ENCODE measurements at regions not wholly inside any gene's neighbourhood (a gene's known extent, or its start where the extent isn't known, plus 50 kb on each side); places are given as distances from the start of the nearest gene placed in this dataset.
"Not testable (repeated sequence)": the region's sequence is repeated elsewhere in the genome, so short reads cannot be mapped to it uniquely, and the experiment has no call there.

DNA sequence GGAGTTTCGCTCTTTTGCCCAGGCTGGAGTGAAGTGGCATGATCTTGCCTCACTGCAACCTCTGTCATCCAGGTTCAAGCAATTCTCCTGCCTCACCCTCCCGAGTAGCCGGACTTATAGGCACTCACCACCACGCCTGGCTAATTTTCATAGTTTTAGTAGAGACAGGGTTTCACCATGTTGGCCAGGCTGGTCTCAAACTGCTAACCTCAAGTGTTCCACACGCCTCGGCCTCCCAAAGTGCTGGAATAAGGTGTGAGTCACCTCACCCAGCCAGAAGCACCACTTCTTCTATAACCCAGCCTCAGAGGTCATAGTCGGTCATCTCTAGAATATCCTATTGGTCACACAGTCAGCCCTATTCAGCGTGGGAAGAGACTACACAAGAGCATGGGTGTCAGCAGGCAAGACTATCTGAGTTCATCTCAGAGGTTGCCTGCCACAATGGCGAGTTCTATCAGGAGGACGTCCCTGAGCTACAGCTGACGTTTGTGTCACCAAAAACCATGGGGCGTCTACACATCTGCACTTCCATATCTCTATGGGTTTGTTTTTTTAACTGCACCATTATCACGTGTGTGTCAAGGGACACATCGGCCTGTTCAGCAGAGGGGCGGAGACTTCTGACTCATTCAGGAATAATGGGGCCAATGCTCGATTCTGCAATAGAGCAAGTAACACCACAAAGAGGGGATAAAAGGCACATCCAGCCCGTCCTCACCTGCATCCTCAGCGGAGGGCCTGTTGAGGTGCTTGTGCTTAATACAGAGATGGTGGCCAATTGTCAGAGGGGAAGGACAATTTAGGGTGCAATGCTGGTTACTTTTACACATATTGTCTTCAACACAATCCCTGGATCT, 256.3 kb upstream of the IRF2BP2 start:
- DNase-seq (ENCODE audit: low read depth): no peak

DNA sequence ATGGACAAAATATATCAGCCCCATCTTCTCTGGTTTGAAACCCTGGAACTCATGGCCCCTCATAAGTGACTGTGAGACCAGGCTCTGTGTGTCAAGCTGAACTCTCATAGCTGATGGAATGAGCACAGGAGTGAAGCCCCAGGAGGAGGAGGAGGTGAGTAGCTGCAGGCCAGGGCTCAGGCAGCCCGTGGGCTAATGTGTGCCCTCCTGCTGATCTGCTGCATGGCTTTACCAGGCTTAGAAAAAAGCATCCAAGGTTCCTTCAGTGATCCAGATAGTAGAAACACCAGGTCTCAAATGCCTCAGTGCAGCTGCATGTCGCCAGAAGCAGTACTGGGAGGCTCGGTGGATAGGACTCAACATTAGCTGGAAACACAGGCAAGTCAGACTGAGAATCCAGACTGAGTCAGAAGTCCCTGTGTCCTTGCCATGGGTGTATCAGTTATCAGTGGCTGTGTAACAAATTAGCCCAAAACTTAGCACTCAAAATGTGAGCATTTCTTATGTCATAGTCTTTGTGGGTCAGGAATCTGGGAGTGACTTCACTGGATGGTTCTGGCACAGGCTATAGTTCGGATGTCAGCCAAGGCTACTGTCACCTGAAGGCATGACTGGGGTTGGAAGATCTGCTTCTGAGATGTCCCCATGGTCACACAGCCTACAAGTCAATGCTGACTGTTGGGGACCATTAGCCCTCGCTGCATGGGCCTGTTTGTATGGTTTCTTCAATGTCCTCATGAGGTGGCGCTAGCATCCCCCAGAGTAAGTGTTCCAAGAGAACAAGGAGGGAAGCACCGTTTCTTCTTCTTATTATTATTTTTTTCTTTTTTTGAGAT, 255.4 kb upstream of the IRF2BP2 start:
- DNase-seq (ENCODE audit: low read depth): no peak

DNA sequence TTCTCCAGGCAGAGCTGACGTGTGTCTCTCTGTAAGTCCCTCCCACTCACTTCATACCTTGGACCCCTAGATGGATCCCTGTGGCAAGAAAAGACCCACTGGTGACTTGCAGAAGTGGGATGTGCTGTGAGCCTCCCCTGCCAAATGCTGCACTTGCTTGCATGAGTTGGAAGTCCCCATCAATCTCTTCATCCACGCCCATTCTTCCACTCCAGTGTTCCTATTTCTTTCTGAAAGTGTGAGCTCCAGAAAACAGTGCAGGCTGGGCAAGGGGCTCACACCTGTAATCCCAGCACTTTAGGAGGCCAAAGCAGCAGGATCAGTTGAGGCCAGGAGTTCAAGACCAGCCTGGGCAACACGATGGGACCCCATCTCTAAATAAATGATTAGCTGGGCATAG, 254.1 kb upstream of the IRF2BP2 start:
- no peak for DNase-seq (ENCODE audit: low read depth)

DNA sequence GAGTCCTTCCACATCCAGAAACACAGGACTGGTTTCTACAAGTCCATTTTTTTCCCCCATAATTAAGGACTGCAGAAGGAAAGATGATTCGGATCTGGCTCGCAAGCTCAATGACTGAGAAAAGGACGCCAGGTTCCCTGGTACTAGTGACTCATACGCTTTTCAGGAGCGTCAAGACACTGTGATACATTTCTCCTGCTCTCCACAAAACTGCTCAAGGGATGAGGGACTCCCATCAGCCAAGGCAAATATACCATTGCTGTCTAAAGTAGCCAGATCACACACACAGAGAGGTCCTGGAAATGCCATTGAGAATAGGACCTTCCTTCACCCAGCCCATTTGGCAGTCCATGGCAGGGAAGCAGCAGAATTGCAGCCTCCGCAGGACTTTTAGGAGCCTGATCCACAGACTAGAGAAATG, 253.6 kb upstream of the IRF2BP2 start:
- no peak for DNase-seq (ENCODE audit: low read depth)

DNA sequence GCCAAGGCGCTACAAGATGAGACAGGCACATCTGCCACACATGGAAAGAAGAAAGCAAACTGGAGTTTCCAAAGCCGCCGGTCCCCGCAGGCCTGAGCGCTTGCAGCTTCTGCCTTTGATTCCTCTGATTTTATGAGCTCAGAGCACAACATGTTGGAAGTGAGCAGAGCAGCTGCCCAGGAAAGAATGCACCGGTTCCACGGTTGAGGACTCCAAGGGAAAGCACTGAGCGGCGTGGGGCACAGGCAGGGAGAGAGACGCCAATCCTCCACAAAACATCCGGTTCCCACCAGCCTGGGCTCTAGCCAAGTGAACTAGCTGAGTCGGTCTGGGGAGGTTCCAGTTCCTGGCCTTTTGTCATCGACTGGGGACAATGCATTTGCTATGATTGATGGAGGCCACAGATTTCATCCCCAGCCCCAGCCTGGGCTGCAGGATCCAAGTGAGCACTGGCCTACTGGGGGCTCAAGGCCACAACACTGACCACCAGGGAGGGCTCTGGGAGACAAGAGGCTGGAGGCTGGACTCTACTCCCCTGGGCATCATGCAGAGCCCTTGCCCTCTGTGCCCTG, 253.1 kb upstream of the IRF2BP2 start:
- no peak for DNase-seq (ENCODE audit: low read depth)

DNA sequence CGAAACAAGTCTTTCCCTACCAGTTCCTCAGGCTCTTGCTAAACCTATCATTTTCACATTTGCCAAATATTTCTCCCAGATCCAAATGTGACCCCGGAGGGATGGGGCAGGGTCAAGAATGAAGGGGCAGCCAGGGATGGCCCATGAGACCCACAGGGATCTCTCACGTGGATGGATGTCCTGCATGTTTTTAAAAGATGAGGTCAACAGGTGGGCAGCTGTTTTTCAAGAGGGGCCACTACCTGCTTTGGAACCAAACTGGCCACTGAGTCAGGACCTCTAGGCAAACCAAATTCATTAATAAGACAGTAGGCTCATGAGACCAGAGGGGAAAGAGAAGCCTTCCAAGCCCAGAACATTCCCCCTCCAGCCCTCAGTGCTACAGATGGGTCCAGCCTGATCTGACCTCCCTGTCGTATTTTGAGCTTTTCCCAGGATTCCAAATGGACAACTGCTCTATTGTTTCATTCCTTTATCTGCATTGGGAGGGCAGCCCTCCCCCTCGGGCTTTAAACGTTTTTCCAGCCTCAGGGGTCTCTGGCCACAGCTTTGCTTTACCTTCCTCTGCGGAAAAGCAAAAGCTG, 252.5 kb upstream of the IRF2BP2 start:
- no peak for DNase-seq (ENCODE audit: low read depth)

DNA sequence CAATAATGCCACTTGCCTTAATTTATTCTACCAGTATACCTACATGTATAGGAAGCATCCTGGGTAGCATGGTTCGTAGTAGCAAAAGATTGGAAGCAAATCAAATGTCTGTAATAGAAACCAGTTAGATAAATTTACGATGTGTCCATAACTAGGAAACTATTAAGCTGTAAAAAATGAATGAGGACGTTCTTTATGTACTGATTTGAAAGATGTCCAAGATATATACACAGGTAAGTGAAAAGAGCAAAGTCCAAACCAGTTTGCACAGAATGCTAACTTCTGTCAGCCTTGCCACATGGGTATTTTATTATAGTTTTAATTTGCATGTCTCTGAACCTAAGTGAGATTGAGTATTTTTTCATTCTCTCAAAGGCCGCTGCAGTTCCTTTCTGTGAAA, 251.8 kb upstream of the IRF2BP2 start:
- no peak for DNase-seq (ENCODE audit: low read depth)

DNA sequence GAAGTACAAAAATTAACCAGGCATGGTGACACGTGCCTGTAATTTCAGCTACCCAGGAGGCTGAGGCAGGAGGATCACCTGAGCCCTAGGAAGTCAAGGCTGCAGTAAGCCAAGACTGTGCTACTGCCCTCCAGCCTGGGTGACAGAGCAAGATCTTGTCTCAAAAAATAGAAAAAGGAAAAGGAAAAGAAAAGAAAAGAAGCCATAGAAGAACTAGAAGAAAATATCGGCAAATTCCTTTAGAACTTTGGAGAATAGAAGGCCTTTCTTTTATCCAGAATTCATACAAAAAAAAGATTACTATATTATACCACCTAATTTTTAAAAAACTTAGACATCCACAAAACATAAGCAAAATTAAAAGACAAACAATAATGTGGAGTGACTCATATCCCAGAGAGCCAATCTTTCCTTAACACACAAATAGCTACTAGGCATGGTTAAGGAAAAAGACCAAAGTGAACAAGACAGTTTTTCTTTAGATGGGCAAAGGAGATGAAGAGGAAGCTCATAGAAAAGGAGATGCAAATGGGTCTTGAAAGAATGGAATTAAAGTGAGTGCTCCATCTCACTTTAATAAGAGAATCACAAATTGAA, 251.1 kb upstream of the IRF2BP2 start:
- DNase-seq (ENCODE audit: low read depth): no peak

DNA sequence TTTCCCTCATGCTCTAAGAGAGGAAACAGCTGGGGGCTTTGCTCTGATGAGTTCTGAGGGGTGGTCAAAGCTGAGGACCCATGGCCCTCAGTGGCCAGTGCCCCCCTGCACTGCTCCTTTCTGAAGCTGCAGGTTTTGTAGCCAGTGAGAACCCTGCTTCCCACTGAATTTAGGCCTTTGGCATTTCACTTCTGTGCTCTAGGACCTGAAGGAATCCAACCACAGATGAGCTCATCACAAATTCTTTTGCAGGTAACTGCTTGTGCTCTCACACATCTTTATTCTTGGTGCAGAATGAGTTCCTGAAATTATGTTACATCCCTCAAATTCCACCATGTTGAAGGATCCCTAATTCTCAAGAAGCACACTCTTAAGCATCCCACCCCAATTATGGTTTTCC, 248.7 kb upstream of the IRF2BP2 start:
- no peak for DNase-seq (ENCODE audit: low read depth)

DNA sequence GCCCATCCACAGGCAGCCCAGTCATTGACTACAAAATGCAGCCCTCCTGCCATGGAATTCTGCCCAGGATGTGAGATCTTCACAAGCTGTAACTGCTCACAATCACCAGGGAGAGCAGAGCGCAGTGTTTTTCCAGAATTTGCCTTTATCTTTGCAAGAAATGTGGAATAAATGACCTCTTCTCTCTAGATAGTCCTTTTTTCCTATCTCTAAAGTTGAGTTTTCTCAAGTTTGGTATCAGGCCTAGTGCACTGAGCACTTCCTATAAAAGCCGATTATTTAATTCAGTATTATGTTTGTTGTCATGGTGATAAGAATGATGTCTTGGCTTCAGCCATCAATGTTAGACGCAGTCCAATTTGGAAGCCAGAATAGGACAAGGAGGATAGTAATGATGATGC, 246.9 kb upstream of the IRF2BP2 start:
- no peak for DNase-seq (ENCODE audit: low read depth)

DNA sequence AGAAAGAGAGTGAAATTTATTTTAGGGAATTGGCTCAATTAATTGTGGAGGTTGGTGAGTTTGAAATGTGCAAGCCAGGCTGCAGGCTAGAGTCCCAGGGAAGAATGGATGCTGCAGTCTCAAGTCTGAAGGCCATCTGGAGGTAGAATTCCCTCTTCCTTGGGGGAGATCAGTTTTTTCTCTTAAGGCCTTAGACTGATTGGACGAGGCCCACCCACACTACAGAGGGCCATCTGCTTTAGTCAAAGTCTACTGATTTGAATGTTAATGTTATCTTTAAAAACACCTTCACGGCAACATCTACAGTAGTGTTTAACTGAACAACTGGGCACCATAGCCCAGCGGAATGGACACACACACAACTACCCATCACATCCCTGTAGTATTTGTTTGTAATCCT, 245.9 kb upstream of the IRF2BP2 start:
- DNase-seq (ENCODE audit: low read depth): no peak

DNA sequence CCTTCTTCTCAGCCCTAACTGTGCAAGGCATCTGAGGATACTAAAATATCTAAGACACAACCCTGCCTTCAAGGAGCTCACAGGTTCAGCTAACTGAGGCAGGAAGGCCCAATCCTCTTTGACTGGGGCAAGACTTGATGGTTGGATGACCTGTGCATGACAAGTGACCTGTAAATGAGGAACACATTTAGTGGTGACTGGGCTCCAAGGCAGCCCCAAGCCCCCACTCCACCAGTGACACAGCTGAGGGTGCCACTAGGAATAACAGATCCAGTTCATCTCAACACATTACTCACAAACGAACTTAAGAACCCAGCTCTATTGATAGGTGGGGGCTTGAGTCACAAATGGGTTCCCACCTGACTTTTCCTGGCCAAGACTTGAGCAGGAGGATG, 244.7 kb upstream of the IRF2BP2 start:
- no peak for DNase-seq (ENCODE audit: low read depth)

DNA sequence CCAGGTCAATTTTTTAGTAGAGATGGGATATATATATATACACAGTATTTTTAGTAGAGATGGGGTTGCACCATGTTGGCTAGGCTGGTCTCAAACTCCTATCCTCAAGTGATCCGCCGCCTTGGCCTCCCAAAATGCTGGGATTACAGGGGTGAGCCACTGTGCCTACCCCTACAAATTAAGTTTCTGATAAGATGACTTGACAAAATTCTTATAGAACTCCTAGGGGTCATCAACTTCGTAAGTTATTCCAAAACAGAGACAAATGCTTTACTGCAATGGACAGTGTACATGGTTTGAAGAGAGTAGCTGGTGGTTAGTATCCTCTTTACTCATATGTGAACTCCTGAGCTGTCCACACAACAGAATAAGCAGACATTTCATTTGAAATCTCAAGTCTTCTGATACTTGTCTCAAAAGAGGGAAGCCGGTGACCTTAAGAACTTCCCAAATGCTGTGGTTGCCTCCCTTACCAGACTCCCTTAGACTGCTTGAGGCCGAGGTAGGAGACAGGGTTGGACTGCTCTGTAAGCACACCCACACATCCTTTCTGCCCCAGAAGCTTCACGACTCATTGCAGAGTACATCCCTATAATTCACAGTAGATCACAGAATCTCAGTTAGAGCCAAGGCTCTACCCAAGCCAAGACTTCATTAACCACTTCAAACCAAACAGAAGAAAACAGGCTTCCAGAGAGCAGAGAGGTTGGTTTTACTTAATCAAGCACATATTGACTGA, 244.1 kb upstream of the IRF2BP2 start:
- no peak for DNase-seq (ENCODE audit: low read depth)

DNA sequence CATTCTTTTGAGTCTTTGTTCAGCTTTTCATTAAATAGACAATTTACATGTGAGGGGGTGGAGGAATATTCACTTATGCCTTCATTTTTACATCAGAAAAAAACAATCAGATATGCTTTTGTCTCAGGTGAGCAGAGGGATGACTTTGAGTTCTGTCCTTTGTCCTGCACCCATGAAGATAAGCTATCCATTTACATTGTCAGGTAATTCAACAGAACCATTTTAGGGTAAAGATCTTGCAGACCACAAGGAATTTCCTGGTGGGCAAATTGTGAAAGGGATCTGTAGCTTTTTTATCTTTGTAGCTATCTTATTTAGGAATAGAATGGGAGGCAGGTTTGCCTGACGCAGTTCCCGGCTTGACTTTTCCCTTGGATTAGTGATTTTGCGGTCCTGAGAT, 242.7 kb upstream of the IRF2BP2 start:
- DNase-seq (ENCODE audit: low read depth): no peak

DNA sequence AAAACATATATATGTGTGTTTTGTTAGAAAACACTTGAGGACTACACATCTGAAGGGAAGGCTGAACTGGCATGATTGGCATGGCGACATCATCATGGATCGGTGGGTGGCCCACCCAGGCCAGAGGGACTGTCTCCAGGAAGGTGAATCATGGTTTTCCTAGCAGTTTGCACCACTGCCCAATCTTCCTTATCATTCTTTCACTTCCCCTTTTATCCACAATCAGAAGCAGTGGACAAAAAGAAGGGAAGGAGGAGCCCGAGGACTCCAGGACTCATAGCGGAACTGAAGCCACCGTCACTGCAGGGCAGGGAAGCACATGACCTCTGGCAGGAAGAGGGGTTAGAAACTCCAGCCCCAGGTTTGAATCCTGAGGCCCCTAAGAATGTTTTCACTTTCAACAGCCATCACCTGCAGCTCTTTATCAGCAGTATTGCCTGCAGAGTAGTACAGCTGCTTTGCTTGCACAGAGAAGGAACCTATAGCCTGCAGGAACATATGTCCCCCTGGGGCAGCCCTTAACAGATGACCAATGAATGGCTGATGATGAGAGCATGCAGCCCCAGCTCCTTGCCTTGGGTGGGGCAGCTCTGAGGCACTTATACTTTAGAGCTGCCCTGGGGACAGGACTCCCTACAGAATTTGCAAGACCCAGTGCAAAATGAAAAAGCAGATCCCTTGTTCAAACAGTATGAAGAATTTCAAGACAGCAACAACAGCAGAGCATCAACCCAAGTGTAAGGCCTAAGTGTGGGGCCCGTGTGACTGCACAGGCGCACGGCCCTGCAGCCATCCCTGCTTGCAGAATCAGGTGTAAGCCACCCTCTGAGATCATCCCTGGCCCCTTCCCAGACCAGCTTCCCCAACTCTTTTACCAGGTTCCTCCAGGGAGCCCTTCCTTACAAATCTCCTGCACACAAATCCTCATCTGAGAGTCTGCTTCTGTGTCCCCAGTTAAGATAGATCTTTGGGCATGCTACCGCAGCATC, 241.8 kb upstream of the IRF2BP2 start:
- DNase-seq (ENCODE audit: low read depth): no peak

DNA sequence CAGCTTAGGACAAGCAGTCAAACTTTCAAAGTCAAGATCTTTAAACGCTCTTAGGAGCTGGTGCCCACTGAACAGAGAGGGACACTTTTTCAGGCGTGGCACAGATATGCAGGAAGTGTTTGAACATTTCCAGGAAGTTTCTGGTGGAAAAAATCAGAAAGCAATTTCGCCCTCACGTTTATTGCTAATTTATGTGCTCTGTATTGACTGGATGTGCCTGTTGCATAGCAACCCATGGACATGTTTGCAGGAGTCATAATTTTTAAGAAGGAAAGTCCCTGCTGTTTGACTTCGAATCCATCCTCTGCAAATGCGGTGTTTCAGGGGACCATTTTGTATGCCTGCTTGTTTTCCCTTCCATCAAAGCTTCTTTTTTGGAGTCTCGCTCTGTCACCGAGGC, 239.9 kb upstream of the IRF2BP2 start:
- no peak for DNase-seq (ENCODE audit: low read depth)

DNA sequence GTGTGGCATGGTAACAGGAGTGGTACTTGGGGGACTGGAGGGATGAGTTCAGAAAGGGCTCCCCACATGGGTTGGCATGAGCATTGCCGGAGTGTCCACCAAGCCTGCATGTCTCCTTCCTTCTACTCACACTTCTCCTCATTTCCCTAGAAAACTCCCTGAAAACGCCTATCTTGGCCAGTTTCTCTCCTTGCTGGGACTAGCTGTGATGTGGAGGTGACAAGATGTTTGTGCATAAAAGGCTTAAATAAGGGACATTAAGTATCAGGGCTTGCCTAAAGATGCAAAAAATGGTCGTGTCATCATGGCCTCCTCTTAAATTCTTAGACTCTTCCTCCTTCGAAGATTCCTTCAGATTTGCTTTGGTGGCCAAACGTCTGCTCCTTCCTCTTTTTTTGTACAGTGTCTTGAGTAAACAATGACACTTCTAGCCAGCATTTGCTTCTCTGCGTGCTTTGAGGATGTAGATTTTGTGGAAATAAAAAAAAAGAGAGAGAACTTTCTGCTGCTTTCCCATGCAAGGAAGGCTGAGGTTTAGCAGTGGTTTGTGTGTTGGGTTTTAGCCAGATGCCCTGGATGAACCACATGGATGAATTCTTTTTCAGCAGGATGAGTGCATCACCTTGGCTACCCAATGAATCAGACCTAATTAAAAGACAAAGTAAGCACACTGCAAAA, 239.1 kb upstream of the IRF2BP2 start:
- DNase-seq (ENCODE audit: low read depth): no peak

DNA sequence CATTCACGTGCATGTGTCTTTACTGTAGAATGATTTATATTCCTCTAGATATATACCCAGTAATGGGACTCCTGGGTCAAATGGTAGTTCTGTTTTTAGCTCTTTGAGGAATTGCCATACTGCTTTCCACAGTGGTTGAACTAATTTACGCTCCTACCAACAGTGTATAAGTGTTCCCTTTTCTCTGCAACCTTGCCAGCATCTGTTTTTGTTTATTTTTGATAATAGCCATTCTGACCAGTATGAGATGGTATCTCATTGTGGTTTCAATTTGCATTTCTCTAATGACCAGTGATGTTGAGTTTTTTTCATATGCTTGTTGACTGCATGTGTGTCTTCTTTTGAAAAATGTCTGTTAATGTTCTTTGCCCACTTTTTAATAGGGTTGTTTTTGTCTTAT, 236.8 kb upstream of the IRF2BP2 start:
- not testable (repeated sequence) for DNase-seq (ENCODE audit: low read depth)

DNA sequence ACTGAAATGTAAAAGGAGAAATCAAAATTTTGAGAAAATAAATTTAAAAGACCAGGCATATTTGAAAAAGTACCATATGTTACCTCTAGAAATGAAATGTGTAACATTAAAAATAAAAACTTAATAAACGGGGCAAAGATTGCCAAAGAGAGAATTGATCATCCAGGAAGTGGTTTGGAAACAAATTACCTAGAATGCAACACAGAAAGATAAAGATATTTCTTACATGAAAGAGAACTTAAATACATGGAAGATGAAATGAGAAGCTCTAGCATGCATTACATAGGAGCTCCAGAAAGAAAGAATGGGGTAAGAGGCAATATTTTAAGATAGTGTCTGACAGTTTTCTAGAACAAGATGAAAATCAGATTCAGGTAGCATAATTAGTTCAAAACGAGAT, 235.9 kb upstream of the IRF2BP2 start:
- DNase-seq (ENCODE audit: low read depth): no peak

Measured in T follicular helper cell (primary cell).